GM19035 (cell line): ENCODE measurements at regions not wholly inside any gene's neighbourhood (a gene's known extent, or its start where the extent isn't known, plus 50 kb on each side); places are given as distances from the start of the nearest gene placed in this dataset.

Experiments used
- ATAC-seq: cut with Tn5 transposase; IDR thresholded peaks from one replicate; pipeline ENCODE4 v1.9.1; 2021; ENCODE audit not compliant: unreplicated experiment

GRCh38 chr6:128827675-128828464 is 55.1 kb upstream of the LAMA2 start:
- ATAC-seq = no peak

GRCh38 chr6:128826606-128827005 is 56.3 kb upstream of the LAMA2 start:
- no peak for ATAC-seq

DNA sequence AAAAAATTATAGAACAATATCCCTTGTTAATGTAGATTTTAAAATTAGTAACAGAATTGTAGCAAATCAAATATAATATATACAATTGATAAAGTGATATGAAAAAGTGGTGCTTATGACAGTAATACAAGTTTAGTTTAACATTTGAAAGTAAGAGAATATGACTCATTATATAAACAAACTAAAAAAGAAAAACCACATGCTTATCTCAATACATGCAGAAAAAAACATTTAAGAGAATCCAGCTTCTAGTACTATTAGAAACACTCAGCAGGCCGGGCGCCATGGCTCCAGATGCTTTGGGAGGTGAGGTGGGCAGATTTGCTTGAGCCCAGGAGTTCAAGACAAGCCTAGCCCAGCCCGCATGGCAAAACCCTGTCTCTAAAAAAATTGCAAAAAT is 60.7 kb upstream of the LAMA2 start:
- ATAC-seq = no peak

DNA sequence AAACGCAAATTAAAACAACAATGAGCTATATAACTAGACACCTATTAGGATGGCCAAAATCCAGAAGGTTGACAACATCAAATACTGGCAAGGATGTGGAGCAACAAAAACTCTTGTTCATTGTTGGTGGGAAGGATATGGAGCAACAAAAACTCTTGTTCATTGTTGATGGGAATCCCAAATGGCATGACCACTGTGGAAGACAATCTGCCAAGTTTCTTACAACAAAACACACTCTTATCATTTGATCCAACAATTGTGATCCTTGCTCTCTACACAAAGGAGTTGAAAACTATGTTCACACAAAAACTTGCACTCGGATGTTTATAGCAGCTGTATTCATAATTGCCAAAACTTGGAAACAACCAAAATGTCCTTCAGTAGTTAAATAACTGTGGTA is 61.8 kb upstream of the LAMA2 start:
- no peak for ATAC-seq

GRCh38 chr6:128808856-128809255 is 74.1 kb upstream of the LAMA2 start:
- no peak for ATAC-seq

DNA sequence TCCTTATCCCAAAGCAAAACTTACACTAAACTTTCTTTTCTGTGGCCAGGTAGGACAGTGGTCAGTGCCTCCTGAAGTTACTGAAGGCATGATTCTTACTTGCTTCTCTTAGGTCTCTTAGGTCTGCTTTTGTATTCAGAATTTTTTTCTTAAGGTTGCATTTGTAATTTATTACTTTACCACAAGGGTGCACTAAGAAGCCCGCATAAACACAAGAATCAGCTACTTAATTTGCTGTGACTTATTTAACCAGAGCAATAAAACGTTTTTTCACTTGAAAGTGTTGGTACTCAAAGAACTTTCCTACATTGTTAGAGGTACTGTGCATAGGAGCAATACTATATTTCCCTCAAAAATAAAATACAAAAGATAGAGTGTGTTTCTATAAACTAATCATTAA is 75.4 kb upstream of the LAMA2 start:
- ATAC-seq = no peak

GRCh38 chr6:128806261-128806660 is 76.7 kb upstream of the LAMA2 start:
- ATAC-seq = no peak

DNA sequence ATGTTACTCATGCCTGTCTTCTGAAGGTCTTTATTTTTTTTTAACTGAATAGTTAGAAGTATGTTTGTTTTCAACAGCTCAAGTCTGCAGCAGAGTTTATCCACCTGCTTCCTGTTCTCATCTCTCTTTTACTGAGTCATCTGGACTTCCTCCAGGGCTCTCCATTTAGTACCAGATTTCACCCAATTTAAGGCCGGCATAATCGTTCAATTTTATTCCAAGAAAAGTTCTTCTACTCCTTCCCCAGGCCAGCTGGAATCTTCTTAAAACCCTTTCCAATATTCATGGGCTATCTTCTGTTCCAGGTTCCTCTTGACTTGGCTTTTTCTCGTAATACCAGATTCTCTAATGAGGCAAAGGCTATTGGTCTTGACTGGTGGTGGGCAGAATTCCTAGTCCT is 79.0 kb upstream of the LAMA2 start:
- no peak for ATAC-seq

DNA sequence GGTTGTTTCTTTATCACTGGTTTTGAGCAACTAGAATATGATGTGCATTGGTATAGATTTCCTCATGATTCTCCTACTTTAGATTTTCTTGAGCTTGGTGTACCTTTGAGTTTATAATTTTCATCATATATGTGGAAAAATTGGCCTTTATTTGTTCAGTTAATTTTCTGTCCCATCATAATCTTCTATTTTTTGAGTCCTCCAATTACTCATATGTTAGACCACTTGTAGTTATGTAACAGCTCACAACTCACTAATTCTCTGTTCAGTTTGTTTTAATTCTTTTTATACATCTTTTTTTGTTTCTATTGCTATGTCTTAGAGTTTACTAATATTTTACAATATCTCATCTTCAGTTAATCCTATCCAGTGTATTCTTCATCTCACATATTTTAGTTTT is 81.3 kb upstream of the LAMA2 start:
- ATAC-seq = no peak

- no peak for ATAC-seq
Measured at GRCh38 chr6:128784266-128784665, 98.7 kb upstream of the LAMA2 start.

GRCh38 chr6:128768187-128768586 is 114.8 kb upstream of the LAMA2 start:
- no peak for ATAC-seq

DNA sequence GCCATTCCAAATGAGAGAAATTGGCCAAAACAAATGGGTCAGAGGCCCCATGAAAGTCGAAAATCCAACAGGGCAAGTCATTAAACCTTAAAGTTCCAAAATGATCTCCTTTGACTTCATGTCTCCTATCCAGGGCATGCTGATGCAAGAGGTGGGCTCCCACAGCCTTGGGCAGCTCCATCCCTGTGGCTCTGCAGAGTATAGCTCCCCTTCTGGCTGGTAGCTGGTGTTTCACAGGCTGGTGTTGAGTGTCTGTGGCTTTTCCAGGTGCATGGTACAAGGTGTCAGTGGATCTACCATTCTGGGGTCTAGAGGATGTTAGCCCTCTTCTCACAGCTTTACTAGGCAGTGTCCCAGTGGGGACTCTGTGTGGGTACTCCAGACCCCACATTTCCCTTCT is 115.2 kb upstream of the LAMA2 start:
- ATAC-seq = no peak

- ATAC-seq = no peak
Measured at GRCh38 chr6:128767150-128767549, 115.8 kb upstream of the LAMA2 start.

DNA sequence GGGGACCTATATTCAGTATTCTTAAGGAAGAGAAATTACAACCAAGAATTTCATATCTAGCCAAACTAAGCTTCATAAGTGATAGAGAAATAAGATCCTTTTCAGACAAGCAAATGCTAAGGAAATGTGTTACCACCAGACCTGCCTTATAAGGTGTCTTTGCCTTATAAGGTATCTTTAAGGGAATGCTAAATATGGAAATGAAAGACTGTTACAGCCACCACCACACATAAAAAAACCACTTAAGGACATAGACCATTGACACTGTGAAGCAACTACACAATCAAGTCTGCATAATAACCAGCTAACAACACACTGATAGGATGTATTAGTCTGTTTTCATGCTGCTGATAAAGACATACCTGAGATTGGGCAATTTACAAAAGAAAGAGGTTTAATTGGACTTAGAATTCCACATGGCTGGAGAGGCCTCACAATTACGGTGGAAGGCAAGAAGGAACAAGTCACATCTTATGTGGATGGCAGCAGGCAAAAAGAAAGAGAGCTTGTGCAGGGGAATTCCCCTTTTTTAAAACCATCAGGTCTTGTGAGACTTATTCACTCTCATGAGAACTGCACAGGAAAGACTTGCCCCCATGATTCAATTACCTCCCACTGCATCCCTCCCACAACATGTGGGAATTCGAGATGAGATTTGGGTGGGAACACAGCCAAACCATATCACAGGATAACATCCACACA is 119.2 kb upstream of the LAMA2 start:
- no peak for ATAC-seq

DNA sequence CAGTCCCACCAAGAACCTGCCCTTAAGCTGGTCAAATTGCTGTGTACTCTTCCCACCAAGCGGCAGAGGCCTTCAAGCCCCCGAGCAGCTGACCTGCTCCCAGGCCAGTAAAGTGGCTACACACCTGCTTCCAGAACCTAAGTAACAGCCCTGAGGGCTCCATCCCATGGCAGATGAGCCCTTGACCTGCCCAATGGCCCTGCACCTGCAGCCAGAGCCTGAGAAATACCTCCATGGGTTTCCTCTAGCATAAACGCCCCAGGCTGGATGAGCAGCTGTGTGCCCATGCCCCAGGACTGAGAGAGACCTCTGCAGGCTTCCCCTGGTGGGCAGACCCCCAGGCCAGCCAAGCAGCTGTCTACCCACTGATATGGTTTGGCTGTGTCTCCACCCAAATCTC is 123.0 kb upstream of the LAMA2 start:
- no peak for ATAC-seq

GRCh38 chr6:128759447-128759846 is 123.5 kb upstream of the LAMA2 start:
- no peak for ATAC-seq

- ATAC-seq = no peak
Measured at GRCh38 chr6:128757961-128758360, 125.0 kb upstream of the LAMA2 start.

DNA sequence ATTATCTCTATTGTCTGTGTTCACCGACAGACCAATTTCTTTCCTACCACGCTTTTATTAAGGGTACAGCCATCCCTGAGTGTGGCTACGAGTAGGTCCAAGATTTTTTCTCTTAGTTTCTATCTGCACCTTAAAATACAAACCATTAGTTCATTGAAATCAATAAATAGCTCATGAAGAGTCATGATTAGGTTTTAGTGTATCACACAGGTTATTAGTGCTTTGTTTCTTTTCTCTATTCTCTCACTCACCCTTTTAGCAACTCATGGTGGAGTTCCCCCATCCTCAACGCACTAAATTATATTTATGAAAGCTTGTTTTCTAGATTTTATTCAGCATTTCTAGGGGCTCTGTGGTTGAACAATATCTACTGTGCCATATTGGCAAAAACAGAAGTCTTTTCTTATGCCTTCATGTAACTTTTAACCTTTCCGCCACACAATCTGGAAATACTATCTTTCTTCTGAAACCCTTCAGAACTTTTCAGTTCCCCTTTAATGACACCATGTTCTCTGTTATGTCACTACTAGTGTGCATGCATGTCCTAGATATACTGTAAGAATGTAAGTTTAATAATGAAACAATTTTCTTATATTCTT is 128.2 kb upstream of the LAMA2 start:
- peak; percentile 97 for ATAC-seq

DNA sequence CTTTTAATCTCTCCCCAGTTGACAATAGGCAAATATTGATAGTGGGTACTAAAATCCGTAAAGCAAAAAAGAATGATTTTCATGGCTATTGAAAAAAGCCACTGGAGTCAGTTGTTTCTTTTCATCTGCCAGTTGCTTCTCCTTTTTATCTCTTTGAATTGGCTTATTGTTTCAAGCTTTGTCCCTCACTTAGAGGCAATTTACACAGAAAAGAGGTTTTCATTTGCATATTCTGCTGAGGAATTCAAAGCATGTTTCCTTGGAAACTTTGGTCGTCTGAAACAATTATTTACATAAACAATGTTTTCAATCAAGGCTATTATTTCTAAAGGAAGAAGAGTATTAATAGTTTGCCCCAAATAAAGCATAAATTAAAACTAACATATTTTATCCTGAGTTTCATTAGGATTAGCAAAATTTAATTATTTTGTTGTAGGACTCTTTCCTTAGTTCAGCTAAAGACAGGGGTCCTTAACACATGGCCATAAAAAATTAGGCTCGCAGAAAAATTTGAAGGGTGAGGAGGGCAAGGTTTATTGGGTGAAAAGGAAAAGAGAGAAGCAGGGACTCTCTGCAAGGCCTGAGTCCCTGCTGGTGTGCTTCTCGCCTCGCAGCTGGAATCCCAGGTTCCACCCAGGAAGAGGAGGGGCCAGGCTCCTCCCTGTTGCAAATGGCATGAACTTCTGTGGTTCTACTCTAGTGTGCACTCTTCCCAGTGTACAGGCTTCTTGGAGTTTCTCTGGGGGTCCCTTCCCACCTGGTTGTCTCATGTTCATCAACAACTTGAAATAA is 138.8 kb upstream of the LAMA2 start:
- ATAC-seq = no peak

DNA sequence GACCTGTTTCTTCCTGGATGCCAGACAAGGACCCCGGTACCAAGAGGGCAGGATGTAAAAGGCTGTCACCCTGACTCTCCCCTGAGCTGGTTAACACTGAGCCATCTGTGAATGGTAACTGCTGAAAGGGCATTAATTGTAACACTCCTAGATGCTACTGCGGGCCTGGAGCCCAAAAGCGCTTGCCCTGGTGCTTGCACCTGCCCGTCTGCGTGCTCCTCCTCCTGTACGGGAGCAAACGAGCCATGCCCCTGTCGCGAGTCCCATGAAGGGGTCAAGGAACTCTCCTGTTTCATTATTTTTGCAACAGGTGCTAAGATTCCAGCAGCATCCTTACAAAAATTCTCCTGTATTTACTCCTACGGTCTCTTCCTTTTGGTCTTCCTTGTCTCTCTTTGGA is 140.0 kb upstream of the LAMA2 start:
- no peak for ATAC-seq

DNA sequence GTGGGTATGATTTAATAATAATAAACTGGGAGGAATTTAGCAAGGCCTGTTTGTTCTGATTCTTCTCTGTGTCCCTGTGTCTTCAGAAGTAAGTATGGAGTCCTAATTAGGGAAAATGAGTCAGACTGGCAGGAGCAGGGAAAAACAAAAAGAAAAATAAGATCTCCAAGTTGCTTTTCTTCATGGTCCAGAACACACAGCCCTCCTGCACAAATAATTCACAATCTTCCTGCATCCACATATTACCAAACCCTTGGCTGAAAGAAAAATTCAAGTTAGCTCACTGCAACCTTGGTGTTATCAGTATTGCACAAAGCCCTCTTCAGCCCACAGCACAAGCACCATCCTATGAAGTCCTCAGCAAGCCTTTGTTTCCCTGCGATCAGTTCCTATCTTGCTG is 142.0 kb upstream of the LAMA2 start:
- ATAC-seq = no peak

DNA sequence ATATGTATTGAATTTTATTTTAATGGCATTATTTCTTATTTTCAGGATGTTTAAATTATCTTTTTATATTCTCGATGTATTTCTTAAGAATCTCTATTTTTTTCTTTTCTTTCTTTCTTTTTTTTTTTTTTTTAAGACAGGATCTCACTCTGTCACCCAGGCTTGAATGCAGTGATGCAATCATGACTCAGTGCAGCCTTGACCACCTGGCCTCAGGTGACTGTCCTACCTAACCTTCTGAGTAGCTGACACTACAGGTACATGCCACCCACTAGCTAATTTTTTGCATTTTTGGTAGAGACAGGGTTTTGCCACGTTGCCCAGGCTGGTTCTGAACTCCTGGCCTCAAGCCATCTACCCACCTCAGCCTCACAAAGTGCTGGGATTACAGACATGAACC is 143.8 kb upstream of the LAMA2 start:
- no peak for ATAC-seq
